ENCODE measurements at regions not wholly inside any gene's neighbourhood (a gene's known extent, or its start where the extent isn't known, plus 50 kb on each side); places are given as distances from the start of the nearest gene placed in this dataset.
A peak's percentile ranks its signal among the peaks of the same experiment; 100 is the strongest.

DNA sequence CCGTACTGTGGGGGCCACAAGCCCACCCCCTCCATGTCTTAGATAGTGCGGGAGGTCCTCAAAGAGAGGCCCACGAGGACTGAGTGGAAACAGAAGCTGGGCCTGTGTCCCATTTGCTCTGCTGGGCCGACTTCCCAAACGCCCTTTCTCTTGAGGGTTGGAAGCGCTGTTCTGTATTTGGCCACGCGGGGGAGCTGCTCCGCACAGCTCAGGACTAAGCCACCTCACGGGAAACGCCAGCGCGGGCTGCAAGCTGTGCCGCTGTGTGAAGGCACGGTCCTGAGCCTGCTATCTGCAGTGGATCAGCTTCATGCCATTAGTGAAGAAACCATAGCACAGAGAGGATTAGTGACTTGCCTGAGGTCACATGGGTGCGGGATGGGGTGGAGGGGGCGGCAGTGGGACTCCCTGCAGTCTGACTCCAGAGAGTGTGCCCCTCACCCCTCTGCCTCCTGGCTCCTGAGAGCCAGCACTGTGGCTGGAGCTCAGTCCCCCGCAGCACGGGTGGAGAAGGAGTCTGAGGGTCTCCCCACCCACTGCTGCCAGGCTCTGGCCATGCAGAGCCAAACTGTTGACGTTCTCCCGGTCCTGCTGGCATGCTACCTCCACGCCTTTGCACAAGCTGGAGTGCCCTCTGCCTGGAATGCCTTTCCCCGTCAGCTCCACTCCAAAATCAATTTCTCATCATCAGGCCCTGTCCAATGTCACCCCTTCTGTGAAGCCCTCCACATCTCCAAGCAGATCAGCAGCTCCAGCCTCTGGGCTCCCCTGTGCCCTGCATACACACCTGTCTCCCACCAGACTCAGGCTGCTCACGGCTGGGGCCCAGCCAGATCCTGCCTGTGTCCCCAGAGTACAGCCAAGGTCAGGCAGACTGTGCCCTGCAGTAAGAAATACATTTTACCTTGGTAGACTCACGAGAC, 51.5 kb upstream of the LRRC32 start:
- Histone ChIP-seq H3K36me3 (ENCODE audit: control insufficient read depth, insufficient read depth, low read length) (no peaks in the 10 kb centered on the region), H3K4me3 (ENCODE audit: low read depth, low read length) (peak overlapping the region; percentile 22), H3K9ac (ENCODE audit: low read depth, low read length) (no peak overlapping the region), H3K4me1 (ENCODE audit: control insufficient read depth, insufficient read depth, low read length) (no peaks in the 10 kb centered on the region), H3K9me3 (ENCODE audit: control insufficient read depth, insufficient read depth, low read length) (no peaks in the 10 kb centered on the region), H3K27me3 (ENCODE audit: control insufficient read depth, insufficient read depth, low read length) (peaks cover 7% of the 10 kb centered on the region)

DNA sequence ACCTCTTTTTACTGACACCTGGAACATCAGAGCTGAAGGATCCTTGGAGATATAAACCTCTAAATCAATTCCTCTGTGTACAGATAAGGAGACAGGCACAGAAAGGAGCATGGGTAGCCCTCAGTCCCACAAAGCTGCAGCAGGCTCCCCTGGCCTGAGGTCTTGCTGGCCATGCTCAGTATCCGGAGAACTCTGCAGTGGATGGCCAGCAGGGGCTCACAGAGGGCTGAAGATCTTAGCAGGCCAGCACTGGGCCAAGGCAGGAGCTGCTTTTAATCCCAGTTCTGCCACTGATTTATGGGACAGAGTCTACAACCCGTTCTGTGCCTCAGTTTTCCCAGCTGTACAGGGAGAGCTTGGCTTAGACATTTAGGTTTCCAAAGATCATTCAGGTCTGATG, 52.6 kb upstream of the LRRC32 start:
- Histone ChIP-seq H3K4me1 (ENCODE audit: control insufficient read depth, insufficient read depth, low read length) (no peaks in the 10 kb centered on the region), H3K27me3 (ENCODE audit: control insufficient read depth, insufficient read depth, low read length) (peaks cover 7% of the 10 kb centered on the region), H3K36me3 (ENCODE audit: control insufficient read depth, insufficient read depth, low read length) (no peaks in the 10 kb centered on the region), H3K9ac (ENCODE audit: low read depth, low read length) (no peak overlapping the region), H3K9me3 (ENCODE audit: control insufficient read depth, insufficient read depth, low read length) (no peaks in the 10 kb centered on the region), H3K4me3 (ENCODE audit: low read depth, low read length) (no peak overlapping the region)

DNA sequence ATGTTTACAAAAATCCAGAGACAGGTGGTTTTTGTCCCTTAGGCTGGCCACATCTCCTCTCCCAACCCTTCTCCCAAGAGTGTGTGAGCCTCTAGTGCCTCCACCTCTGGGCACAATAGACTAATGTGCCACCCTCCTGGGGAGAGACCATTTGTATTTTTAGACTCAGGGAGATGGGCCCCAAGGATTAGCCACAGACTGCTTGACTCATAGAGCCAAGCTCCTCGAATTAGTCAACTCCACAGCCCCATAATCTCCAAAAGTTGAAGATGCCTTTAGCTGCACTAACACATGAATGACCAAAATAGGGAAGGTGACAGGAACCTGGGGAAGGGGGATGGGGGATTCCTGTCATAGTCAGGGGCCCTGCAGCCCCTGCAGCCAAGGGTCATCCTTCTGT, 53.0 kb upstream of the LRRC32 start:
- Histone ChIP-seq H3K9me3 (ENCODE audit: control insufficient read depth, insufficient read depth, low read length) (no peaks in the 10 kb centered on the region), H3K27me3 (ENCODE audit: control insufficient read depth, insufficient read depth, low read length) (peaks cover 7% of the 10 kb centered on the region), H3K4me1 (ENCODE audit: control insufficient read depth, insufficient read depth, low read length) (no peaks in the 10 kb centered on the region), H3K4me3 (ENCODE audit: low read depth, low read length) (no peak overlapping the region), H3K36me3 (ENCODE audit: control insufficient read depth, insufficient read depth, low read length) (no peaks in the 10 kb centered on the region), H3K9ac (ENCODE audit: low read depth, low read length) (no peak overlapping the region)

DNA sequence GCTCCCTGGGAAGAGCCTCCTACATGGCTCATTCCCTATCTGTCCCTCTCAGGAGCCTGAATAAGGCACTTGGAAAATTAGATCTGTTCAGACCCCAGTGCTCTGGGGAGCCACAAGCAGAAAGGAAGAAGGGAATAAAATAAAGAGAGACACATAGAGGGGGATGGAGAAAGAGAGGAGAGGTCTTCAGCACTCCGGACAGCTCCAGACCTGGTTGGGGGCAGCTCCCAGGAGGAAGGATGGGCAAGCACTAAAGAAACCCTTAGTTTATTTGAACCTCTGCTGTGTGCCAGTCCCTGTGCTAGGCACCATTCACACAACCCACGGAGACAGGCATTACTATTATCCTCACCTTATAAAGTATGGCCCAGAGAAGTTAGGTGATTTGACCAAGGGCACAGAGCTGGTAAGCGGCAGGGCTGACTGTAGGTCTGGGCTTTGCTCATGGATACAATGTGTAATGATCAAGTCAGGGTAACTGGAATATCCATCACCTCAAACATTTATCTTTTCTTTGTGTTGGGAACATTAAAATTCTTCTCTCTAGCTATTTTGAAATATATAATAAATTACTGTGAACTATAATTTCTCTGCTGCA, 53.7 kb upstream of the LRRC32 start:
- H3K9ac ChIP-seq (ENCODE audit: low read depth, low read length) = no peak overlapping the region
- no peaks in the 10 kb centered on the region for H3K4me1 ChIP-seq (ENCODE audit: control insufficient read depth, insufficient read depth, low read length)
- no peaks in the 10 kb centered on the region for H3K9me3 ChIP-seq (ENCODE audit: control insufficient read depth, insufficient read depth, low read length)
- no peak overlapping the region for H3K4me3 ChIP-seq (ENCODE audit: low read depth, low read length)
- peaks cover 7% of the 10 kb centered on the region for H3K27me3 ChIP-seq (ENCODE audit: control insufficient read depth, insufficient read depth, low read length)
- no peaks in the 10 kb centered on the region for H3K36me3 ChIP-seq (ENCODE audit: control insufficient read depth, insufficient read depth, low read length)

DNA sequence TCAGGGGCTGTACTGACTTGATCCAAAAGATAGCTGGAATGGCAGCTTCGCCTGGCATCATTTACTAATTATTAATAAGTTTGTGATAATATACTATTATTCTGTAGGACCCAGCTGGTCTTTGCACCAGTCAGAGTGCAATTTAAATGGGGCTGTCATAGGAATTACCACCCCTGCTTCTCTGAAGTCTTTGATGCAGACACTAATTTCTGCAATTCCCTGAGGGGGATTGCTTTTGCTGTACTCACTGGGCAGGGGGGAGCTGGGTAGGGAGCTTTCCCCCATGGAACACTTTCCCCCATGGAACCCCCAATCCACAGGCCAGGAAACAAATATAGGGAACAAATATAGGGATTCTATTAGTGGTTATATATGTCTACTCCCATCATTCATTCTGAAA, 54.9 kb upstream of the TSKU start:
- Histone ChIP-seq H3K9me3 (ENCODE audit: control insufficient read depth, insufficient read depth, low read length) (no peaks in the 10 kb centered on the region), H3K4me1 (ENCODE audit: control insufficient read depth, insufficient read depth, low read length) (no peaks in the 10 kb centered on the region), H3K9ac (ENCODE audit: low read depth, low read length) (no peak overlapping the region), H3K4me3 (ENCODE audit: low read depth, low read length) (no peak overlapping the region), H3K36me3 (ENCODE audit: control insufficient read depth, insufficient read depth, low read length) (no peaks in the 10 kb centered on the region), H3K27me3 (ENCODE audit: control insufficient read depth, insufficient read depth, low read length) (peaks cover 2% of the 10 kb centered on the region)

DNA sequence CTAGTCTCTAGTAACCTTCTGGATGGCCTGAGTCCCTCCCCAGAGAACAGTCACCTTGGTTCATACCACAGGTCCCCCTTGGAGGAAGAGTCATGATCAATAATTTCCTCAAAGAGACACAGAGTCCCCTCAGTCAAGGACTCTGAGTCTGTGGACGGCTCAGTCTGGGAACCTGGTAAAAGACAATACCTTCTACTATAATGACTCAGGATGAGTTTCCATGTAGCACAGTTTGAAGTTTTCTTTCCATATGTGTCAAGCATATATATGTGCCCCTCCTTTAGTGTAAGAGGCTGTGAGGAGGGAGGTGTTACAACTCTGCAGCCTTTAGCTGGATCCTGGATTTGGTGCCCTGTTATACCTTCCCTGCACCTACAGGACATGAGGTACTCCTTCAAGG, 54.4 kb upstream of the TSKU start:
- Histone ChIP-seq H3K9ac (ENCODE audit: low read depth, low read length) (no peak overlapping the region), H3K27me3 (ENCODE audit: control insufficient read depth, insufficient read depth, low read length) (peaks cover 2% of the 10 kb centered on the region), H3K4me3 (ENCODE audit: low read depth, low read length) (no peak overlapping the region), H3K36me3 (ENCODE audit: control insufficient read depth, insufficient read depth, low read length) (no peaks in the 10 kb centered on the region), H3K4me1 (ENCODE audit: control insufficient read depth, insufficient read depth, low read length) (no peaks in the 10 kb centered on the region), H3K9me3 (ENCODE audit: control insufficient read depth, insufficient read depth, low read length) (no peaks in the 10 kb centered on the region)

DNA sequence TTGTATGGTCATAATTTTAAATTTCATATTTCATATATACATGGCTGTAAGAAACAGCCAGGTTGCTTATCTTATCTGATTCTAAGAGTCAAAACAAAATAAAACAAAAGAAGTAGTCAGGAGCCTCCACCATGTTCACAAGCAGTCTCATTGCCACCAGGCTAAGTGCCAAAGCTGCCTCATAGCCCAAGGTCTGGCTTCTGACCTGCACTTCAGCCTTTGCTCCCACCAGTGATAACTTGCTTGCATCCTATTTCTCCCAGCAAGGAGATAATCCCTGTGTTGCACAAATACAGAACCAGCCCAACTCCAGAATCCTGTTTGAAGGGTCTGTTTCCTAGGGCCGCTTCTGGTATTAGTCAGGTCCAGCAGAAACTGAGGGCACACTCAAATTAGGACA, 53.9 kb upstream of the TSKU start:
- Histone ChIP-seq H3K9me3 (ENCODE audit: control insufficient read depth, insufficient read depth, low read length) (no peaks in the 10 kb centered on the region), H3K4me3 (ENCODE audit: low read depth, low read length) (no peak overlapping the region), H3K36me3 (ENCODE audit: control insufficient read depth, insufficient read depth, low read length) (no peaks in the 10 kb centered on the region), H3K4me1 (ENCODE audit: control insufficient read depth, insufficient read depth, low read length) (no peaks in the 10 kb centered on the region), H3K27me3 (ENCODE audit: control insufficient read depth, insufficient read depth, low read length) (no peaks in the 10 kb centered on the region), H3K9ac (ENCODE audit: low read depth, low read length) (no peak overlapping the region)

DNA sequence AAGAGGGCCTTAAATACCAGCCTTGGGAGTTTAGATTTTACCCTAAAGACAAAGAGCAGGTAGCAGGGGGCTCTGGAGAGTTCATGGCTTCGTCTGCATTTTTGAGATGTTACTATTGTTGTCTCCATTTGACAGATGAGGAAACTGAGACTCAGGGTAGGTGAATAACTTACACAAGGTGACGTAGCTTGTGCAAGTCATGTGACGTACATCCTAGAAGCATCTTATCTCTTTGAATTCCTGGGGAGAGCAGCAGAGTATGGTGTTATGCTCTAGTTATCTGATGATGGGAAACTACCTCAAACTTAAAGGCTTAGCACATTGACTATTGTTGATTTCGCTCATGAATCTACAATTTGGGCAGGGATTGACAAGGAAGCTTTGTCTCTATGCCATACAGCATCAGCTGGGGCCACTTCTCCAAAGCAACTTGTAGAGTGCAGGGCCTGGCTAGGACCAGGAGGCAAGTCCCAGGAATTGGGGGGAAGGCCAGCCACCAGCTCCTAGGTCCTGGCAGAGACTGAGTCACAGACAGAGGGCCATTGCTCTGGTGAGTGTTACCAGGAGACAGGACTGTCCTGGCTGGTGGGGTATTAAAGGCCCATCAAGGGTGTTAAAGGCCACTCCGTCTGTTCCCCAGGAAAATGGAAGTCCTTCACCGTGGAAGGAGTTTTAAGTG, 52.1 kb upstream of the TSKU start:
- H3K9me3 ChIP-seq (ENCODE audit: control insufficient read depth, insufficient read depth, low read length) = no peaks in the 10 kb centered on the region
- peaks cover 3% of the 10 kb centered on the region for H3K27me3 ChIP-seq (ENCODE audit: control insufficient read depth, insufficient read depth, low read length)
- no peaks in the 10 kb centered on the region for H3K36me3 ChIP-seq (ENCODE audit: control insufficient read depth, insufficient read depth, low read length)
- no peak overlapping the region for H3K9ac ChIP-seq (ENCODE audit: low read depth, low read length)
- H3K4me1 ChIP-seq (ENCODE audit: control insufficient read depth, insufficient read depth, low read length) = peaks cover 2% of the 10 kb centered on the region
- no peak overlapping the region for H3K4me3 ChIP-seq (ENCODE audit: low read depth, low read length)

DNA sequence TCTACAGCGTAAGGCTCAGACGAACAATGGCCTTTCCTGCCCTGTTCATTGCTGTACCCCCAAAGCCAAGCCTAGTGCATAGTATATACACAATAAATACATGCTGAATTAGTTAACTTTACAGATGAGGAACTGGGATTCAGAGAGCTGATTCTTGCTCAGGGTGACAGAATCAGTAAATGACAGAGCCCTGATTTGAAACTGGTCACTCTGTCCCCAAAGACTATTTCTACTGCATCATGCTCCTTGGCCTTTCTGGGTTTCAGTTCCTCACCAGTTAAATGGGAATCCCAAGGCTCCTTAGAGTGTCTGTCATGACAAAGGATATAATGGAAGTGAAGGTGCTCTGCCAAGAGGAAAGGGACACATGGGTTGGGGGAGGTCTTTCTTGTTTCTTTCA, 50.5 kb upstream of the TSKU start:
- H3K9me3 ChIP-seq (ENCODE audit: control insufficient read depth, insufficient read depth, low read length) = no peaks in the 10 kb centered on the region
- no peak overlapping the region for H3K4me3 ChIP-seq (ENCODE audit: low read depth, low read length)
- H3K27me3 ChIP-seq (ENCODE audit: control insufficient read depth, insufficient read depth, low read length) = peaks cover 3% of the 10 kb centered on the region

More for the DNA sequence above, 50.5 kb upstream of the TSKU start:
- Histone ChIP-seq H3K4me1 (ENCODE audit: control insufficient read depth, insufficient read depth, low read length) (peaks cover 2% of the 10 kb centered on the region), H3K36me3 (ENCODE audit: control insufficient read depth, insufficient read depth, low read length) (no peaks in the 10 kb centered on the region), H3K9ac (ENCODE audit: low read depth, low read length) (no peak overlapping the region)

Measured in iPS-15b (cell line).